ENCODE measurements at regions not wholly inside any gene's neighbourhood (a gene's known extent, or its start where the extent isn't known, plus 50 kb on each side); places are given as distances from the start of the nearest gene placed in this dataset.

DNA sequence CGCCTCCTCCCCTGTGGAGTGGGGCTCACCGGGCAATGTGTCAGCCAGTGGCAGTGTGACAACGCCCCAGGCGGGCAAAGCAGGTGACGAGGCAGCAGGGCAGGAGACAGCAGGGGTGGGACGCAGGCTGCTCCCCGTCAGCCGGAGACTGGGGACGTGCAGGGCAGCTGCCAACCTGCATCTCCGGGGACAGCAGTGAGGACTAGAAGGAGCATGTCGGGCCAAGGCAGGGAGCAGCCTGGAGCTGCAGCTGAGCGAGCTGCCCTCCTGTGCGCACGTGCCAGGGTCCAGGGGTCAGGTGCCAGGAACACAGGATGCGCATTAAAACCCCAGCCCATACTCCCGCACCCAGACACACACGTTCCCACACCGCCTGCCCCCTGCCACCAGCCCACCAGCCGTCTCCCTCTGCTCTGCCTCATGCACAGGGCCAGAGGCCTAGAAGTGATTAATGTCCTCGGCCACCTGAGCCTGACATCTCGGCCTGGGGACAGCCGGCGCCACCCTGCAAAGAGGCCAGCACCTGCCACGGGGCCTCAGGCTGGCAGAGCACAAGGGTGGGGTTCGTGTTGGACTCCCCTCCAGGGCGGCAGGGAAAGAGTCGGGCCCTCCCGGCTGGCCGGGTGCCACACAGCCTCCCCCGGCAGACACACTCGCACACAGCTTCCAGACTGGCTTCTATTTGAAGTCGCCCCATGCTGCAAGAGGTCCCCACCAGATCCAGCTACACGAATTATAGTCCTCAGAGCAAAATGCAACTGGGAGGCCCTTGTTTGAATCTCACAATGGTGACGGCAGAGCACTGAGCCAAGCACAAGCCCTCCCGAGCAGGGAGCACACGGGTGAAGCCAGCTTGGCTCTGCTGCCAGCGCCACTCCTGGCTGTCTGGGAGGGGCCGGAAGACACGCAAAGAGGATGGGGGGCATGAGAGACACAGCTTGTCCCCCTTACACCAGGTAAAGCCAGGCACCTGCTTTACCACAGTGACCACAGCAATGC, 90.4 kb downstream of the RBFOX3 start:
- no peak for DNase-seq

DNA sequence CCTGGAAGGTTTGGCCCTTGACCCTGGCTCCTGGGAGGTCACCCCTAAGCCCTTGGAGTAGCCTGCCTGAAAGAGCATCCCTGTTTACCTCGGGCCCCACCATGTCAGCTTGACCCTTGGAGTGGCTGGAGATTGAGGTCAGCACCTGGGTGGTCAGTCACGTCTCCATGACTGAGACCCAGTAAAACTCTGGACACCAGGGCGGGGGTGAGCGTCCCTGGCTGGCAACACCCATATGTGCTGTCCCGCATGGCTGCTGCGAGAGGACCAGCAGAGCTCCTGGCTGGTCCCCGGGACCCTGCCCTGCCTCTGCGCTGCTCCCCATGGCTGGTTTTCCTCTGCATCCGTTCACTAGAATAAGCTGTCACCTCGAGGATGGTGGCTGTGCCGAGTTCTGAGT, 91.2 kb downstream of the RBFOX3 start:
- DNase-seq: no peak

DNA sequence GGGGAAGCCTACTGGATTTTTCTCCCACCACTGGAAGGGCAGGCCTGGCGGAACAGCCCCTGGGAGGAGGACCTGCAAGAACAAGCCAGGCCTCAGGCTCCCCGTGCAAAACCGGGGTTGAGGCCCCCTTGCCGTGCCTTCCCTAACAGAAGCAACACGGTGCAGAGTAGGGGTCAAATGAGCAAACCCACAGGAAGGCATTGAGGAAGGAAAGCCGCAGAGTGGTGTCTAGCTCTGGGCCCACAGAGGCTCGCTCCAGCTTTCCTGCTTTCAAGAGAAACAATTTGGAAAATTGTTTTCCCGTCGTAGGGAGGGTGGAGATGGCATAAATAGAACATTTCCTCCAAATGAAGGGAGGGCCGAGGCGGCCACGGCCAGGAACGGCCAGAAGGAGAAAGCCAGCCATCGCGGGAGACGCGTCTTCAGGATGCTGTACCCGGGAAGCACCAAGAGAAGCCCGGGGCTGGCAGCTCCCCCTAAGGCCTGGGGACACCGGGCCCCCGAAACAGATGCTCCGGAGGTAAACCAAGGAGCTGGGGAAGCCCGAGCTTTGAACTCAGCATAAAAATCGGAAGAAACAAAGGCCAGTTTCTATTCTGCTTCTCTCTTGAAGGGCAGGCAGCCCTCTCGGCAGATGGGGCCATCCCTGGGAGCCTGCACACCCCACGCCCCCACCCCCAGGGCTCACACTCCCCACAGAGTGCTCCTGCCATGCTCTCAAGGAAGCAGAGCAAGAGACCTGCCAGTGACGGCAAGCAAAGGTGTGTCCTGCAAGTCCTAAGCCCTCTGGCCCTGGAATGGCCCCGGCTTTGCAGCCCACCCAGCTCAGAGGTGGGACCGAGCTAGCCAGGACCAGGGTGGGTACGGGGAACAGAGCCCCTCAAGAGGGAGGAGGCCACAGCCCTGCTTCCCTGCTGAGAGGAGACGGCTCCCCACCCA, 92.0 kb downstream of the RBFOX3 start:
- no peak for DNase-seq

DNA sequence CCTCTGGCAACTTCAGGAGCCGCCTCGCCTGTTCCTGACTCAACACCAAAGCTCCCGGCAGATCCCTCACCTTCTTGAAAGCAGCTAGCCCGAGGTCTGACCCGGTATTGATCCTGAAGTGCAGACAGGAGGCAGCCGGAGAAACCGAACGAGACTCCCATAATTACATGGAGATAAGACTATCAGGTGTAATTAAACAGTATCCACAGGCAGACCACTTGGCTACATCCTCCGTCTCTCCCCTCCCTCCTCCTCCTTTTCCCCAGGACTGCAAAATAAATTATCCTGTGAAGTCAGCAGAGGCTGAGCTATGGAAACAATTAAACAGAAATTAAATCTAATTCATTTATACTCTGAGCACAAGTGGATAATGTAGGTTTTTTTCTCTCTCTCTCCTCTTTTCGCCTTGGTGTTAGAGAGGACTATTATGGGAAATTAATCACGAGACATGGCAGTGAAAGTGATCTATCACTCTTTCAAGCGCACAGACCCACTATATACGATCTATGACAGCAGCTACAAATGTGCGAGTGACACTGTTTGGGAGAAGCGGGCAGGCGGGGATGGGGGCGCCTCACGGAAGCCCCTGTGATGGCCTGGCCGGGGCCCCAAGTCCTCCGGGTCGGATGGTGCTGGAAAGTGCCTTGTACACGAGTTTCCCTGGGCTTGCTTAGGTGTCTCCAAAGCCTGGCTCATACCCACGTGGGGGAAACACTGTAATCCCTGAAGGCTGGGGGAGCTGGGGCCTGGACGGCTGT, 92.8 kb downstream of the RBFOX3 start:
- no peak for DNase-seq

DNA sequence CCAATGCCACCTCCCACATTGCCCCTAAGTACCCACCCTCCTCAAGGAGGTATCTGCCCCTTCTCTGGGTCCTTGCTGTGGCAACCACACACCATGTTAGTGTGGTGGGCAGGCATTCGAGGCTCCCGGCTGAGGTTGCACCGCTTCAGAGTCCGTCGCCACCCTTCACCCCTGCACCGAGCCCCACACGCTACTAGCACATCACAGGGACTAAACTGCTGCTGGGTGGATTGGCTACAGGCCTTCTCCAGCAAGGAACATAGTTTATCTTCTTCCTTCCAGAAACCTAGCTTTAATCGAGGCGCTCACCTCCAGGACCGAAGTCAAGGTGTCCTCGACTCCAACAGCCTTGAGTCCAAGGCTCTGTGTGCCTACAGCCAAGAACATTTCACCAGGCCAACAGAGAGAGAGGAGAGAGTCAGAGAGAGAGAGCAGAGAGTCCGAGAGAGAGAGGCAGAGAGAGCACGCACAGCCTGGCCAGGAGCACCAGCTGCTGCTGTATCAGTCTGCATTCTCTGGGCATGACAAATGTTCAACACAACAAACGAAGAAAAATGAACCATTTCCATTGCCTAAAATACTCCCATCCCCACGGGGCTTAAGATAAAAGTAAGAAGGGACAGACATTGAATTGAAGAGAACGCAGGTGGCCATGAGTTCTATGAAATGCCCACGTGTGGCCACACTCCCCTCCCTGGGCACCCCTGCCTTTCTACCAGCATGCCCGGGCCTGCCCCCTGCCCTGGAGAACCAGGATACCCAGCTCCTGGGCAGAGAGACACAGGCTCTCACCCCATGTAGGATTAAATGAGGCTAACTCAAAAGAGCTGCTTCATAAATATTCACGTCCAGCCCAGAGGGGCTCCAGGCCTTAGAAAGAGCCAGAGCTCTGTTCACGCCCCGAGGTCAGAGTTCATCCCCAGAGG, 94.9 kb downstream of the RBFOX3 start:
- DNase-seq: no peak

DNA sequence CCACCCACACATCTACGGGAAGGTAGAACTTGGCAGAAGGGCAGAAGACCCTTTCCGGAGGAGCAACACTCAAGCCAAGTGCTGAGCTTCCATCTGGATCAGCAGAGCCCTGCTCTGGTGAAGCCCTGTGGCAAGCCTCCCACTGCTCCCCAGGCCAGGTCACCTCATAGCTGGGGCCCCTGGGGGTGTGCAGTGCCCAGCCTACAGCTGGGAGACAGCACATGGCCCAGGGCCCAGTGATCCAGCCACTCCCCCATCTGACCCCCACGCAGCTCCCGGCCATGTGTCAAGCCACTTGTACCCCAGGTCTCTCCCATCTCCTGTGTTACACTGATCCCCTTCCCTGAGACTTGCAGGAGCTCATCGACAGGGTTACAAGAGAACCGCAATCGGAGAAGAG, 95.7 kb downstream of the RBFOX3 start:
- no peak for DNase-seq

DNA sequence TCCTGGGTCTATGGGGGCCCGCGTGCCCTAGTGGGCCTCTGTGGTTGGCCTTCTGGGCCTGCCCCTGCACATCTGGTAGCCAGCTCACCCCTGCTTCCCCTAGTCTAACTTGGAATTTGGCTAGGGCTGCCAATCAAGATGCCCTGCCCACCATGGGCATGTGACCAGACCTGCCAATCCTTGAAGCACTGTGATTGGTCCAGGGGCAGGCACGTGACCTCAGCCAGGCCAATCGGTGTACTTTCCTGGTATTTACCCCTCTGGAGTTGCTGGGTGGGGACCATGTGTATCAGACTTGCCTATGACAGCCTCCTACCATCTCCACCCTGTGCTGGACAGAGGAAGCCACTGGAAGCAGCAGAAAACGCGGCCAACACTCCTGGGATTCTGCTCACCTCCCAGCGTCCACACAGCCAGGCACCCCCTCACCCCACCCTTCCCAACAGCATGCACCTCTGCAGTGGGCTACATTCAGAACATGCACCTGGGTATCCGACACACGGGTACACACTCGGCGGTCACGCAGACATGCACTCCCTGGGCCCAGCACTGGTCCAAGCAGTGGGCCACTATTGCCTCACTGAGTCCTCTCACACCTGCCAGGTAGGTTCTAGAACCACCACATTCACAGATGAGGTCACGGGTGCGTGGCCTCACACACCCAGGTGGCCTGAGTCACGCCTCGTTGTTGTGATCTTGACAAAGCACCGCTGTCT, 96.9 kb downstream of the RBFOX3 start:
- DNase-seq: no peak

DNA sequence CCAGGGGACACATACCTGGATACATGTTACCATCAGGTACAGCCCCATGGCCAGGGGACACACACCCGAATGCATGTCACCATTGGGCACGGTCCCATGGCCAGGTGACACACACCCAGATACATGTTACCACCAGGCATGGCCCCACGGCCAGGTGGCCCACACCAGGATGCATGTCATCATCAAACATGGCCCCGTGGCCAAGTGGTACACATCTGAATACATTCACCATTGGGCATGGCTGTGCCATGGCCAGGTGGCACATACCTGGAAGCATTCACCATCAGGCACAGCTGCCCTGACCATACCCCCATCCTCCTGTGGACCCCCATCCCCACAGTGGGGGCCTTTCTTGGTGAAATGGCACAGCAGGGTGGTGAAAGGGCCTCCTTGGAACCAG, 97.6 kb downstream of the RBFOX3 start:
- no peak for DNase-seq

DNA sequence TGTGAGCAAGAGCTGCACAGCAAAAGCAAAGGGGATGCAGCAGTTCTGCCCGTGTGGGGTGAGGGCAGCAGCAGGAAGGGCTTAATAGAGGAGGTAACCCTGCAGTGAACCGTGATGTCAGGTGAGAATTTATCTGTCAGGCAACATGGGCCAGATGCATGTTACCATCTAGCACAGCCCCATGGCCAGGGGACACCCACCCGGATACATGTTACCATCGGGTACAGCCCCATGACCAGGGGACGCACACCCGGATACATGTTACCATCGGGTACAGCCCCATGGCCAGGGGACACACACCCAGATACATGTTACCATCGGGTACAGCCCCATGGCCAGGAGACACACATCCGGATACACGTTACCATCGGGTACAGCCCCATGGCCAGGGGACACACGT, 99.4 kb downstream of the RBFOX3 start:
- no peak for DNase-seq

DNA sequence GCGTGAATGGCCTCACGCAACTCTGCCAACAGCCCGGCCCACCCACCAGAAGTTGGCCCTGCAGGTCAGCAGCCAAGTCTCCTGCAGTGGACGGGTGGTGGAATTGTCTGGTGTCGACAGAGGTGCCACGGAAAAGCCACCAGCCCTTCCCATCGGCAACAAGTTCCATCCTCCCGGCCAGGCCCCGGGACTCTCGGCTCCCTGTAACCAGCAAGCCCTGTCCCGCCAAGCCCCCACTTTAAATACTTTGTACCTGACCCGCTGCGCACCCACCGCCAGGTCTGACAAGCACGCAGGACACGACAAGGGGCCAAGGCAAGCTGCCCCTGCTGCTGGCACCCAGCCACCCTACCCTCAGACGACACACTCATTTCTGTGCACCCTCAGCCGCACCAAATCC, 100.8 kb downstream of the RBFOX3 start:
- no peak for DNase-seq

DNA sequence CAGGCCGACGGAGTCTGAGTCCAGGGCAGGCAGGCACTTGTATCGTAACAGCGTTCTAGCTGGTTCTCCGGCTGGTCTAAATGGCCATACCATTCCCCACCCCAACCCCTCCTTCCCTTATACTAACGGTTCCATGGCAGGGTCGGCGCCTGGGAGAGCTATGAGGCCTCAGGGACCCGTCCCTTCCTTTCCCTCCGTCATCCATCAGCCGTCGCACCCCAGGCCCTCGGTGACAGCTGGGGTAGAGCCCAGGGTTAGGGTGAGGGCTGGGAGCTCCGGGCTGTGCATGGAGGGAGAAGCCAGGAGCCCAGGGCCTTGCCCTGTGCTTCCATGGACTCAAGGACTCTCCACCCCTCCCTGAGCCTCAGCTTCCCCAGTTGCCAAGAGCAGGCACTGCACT, 101.4 kb downstream of the RBFOX3 start:
- DNase-seq: no peak

DNA sequence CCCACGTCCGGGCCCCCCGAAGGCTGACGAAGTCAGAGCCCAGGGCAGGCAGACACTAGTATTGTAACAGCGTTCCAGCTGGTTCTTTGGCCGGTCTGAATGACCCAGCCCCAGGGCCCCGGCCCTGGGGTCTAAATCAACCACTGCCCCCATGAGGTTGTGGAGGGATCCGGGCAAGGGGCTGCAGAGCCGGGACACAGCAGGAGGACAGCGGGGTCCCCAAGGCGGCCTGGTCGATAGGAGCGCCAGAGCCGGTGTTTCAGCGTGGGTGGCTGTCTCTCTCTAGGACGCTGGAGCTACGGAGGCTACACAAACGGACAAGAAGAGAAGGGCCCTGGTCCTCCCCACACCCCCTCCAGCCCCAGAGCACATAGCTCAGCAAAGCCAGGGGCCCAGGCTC, 101.8 kb downstream of the RBFOX3 start:
- no peak for DNase-seq

DNA sequence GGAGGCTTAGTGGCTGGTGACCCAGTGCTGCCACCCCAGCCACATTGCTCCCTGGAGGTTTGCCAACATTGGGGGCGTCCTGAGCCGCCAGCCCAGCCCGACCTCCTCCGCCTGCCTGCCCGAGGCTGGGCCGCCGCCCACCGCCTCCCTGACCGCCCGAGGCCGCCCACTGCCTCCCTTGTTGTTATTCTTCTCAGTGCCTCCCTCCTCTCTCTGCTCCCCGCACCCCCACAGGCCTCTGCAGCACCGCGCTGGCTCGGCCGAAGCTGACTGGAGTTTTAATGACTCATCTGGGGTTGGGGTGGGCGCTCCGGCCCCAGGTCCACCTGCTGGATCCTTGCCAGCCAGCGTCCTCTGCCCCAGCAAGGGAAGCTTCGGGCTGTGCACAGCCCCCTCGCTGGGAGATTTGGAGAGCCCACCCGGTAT, 102.5 kb downstream of the RBFOX3 start:
- no peak for DNase-seq

DNA sequence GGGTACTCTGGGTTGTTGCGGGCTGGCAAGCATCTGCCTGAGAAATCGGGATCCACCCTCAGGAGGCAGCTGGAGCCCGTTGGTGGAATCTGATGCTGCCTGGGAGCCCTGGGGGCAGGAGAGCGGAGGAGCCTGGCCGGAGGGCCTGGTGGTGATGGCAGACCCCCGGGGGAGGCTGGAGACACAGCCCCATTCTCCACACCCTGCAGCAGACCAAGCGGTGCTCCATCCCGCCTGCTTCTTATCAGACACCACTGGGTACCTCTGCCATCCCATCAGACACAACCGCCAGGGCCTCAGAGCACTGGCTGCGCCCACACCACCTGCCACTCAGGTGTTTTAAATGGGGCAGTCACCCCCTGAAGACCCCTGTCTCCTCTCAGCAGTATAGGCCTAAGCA, 103.9 kb downstream of the RBFOX3 start:
- DNase-seq: no peak

DNA sequence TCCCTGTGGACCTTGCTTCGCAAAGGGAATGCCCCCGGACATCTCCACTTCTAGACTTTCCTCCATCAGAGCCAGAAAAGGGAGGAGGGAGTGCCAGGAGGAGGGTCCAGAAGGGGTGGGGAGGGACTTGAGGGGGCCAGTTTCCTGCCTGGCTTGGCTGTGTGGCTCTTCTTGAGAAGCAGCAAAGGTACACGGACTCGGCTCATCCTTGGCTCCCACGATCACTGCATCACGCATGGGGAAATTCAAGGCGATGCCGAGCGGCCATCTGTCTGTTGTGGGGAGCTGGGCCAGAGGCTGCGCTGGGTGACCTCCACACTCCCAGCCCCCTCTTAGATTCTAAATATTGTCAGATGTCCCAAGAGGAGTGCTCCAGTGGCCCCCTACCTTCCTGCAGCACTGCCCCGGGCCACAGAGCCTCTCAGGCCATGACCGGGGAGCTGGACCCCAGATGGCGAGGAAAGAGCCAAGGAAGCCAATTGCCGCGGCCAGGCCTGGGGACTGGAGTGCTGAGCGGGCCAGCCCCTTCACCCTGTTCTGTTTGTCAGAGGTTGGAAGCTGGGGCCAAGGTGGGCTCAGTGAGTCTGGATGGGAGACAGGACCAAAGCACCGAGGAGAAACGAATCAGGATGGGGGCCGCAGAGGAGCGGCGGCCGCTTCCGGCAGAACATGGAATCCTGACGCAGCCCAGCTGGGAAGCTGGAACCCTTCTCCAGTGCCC, 104.5 kb downstream of the RBFOX3 start:
- DNase-seq: no peak

DNA sequence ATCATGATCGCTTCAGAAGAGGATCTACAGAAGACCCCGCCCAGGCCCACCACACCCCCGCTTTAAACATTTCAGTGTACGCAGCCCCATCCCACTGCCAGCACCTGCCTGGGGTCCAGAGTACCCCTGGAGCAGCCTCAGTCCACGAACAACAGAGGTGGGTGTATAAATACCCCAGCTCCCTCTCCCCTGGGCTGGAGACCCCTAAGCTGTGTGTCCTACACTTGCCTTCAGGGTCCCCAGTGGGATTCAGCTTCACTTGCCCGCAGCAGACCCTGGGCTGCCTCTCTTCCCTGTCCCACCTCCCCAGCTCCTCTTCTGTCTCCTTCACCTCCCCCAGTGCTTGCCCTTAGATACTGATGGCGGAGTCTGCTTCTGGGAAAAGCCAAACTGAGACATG, 105.7 kb downstream of the RBFOX3 start:
- no peak for DNase-seq

DNA sequence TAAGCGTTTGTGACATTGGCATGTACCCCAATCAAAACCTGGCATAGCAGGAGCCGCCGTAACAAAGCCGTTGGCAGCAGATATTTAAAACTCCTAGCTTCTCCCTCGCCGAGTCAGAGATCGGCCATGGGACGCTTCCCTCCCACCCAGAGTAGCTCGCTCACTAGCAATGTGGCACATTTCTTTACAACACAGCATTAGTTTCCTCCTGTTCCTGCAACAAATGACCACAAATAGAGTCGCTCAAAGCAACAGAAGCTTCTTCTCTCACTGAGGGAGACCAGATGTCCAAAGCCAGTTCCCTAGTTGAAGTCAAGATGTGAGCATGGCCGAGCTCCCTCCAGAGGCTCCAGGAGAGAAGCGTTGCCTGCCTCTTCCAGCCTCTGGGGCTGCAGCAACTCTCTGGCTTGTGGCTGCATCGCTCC, 106.7 kb downstream of the RBFOX3 start:
- DNase-seq: no peak

DNA sequence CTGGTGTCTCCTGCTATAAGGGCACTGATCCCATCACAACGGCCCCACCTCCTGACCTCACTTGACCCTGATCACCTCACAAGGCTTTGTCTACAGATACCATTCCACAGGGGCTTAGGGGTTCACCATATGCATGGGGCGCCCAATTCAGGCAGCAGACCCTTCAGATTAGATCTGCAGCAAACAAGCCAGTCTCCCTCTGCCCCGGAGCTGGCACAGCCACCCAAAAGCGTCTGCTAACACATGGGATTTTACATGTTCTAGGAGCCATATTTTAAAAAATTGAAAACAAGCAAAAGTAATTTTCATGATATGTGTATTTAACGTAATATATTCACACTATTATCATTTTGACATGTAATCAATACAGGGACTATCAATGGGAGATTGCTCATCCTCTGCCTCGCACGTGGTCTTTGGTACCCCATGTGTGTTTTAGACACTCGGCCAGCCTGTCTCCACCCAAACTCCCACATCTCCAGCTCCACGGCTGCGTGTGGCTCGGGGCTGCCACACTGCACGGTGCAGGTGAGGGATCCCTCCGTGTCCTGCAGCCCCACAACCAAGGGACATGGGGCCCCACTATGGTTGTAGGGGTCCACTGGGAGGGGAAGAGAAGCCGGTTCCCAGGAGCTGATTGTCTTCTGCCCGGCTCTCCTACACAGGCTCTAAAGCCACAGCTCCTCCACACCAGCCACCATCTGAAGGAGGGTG, 107.6 kb downstream of the RBFOX3 start:
- no peak for DNase-seq

DNA sequence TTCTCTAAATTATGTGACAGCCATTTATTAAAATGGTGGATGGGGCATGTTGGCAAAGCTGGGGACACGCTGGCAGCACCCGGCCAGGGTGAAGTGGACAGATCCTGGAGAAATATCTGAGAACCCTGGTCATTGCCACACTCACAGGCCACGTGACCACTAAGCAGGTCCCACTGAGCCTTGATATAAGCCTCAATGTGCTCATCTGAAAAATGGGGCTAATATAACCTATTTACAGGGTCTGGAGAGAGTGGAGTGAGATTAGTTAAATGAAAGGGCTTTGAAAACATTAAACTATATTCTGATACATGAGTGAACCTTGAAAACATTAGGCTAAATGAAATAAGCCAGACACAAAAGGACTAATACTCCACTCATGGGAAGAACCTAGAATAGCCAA, 108.9 kb downstream of the RBFOX3 start:
- DNase-seq: no peak
